NT2/D1 (cell line): ENCODE measurements at regions not wholly inside any gene's neighbourhood (a gene's known extent, or its start where the extent isn't known, plus 50 kb on each side); places are given as distances from the start of the nearest gene placed in this dataset.

Experiments used
- DNase-seq: peaks from one replicate; pipeline ENCODE4 v3.0.0-alpha.2; 2011; ENCODE audit warnings: low read depth, low spot score
- H3K27me3 ChIP-seq: 2 replicates; pipeline ENCODE4 v1.6.0; 2011; ENCODE audit warnings: mild to moderate bottlenecking; ENCODE audit not compliant: insufficient read length, insufficient read depth
- H3K36me3 ChIP-seq: 2 replicates; pipeline ENCODE4 v1.6.1; 2011; ENCODE audit warnings: mild to moderate bottlenecking, low read length, mixed read lengths; ENCODE audit not compliant: insufficient read depth, insufficient read length
- H3K4me1 ChIP-seq: 2 replicates; pipeline ENCODE4 v1.5.1; 2011; ENCODE audit not compliant: insufficient read depth, insufficient read length
- H3K4me3 ChIP-seq: 2 replicates; pipeline ENCODE4 v1.5.1; 2011; ENCODE audit warnings: low read depth; ENCODE audit not compliant: insufficient read length
- H3K9ac ChIP-seq: 2 replicates; pipeline ENCODE4 v1.6.0; 2011; ENCODE audit warnings: low read depth; ENCODE audit not compliant: insufficient read length
- H3K9me3 ChIP-seq: 2 replicates; pipeline ENCODE4 v1.5.1; 2011; ENCODE audit warnings: mild to moderate bottlenecking, low read length; ENCODE audit not compliant: insufficient read depth
- SUZ12 ChIP-seq: IDR thresholded peaks from 2 replicates; pipeline ENCODE4 v1.6.1; 2011; ENCODE audit not compliant: insufficient read length, insufficient read depth; ENCODE audit errors: extremely low read depth
- YY1 ChIP-seq: IDR thresholded peaks from 2 replicates; pipeline ENCODE4 v1.6.1; 2011; ENCODE audit not compliant: insufficient read length, insufficient read depth
- ZNF274 ChIP-seq: IDR thresholded peaks from 2 replicates; pipeline ENCODE4 v1.6.1; 2011; ENCODE audit warnings: mild to moderate bottlenecking, low read depth, low read length

DNA sequence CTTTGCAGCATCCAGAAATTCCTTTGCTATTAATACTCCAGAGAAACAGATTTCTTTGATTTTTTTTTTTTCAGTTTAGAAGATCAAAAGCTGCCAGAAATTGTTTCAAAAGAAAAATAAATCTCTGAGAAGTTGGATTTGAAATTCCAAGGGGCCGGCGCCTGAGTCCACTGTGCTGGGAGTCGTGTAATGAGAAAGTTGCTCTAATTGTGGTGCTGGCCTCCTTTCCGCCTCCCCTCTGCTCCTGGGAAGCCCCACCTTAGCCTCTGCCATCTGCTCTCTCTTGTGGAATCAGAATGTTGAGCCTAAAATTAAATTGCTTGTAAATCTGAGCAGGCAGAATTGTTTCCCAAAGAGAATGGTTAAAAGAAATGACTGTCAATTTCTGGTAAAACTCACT is 93.3 kb downstream of the EMX2 start:
- Histone ChIP-seq H3K9me3 (no peaks in the 10 kb centered on the region; the same call in 1 of the 2 replicates), H3K9ac (no peak overlapping the region), H3K36me3 (no peaks in the 10 kb centered on the region), H3K4me3 (no peak overlapping the region), H3K27me3 (no peaks in the 10 kb centered on the region), H3K4me1 (no peaks in the 10 kb centered on the region)
- no peak for DNase-seq
- TF ChIP-seq YY1: no peak
- no peak for TF ChIP-seq ZNF274
- TF ChIP-seq SUZ12: no peak

- no peaks in the 10 kb centered on the region for H3K27me3 ChIP-seq
- TF ChIP-seq ZNF274 (no peak), YY1 (no peak), SUZ12 (no peak)
- DNase-seq: no peak
These were observed 95.7 kb downstream of the EMX2 start for GRCh38 chr10:117638200-117638599.

GRCh38 chr10:117638664-117639200 is 96.2 kb downstream of the EMX2 start:
- H3K9ac ChIP-seq: no peak overlapping the region

More at GRCh38 chr10:117638200-117638599, 95.7 kb downstream of the EMX2 start:
- Histone ChIP-seq H3K36me3 (no peaks in the 10 kb centered on the region), H3K4me1 (no peaks in the 10 kb centered on the region), H3K4me3 (no peak overlapping the region), H3K9me3 (no peaks in the 10 kb centered on the region; the same call in 1 of the 2 replicates), H3K9ac (no peak overlapping the region)

GRCh38 chr10:117640406-117640805 is 97.9 kb downstream of the EMX2 start:
- no peaks in the 10 kb centered on the region for H3K4me1 ChIP-seq
- H3K9ac ChIP-seq: no peak overlapping the region
- no peak overlapping the region for H3K4me3 ChIP-seq
- H3K36me3 ChIP-seq: no peaks in the 10 kb centered on the region
- no peak for TF ChIP-seq SUZ12
- no peak for TF ChIP-seq ZNF274
- TF ChIP-seq YY1: no peak
- no peak for DNase-seq
- no peaks in the 10 kb centered on the region for H3K27me3 ChIP-seq
- no peaks in the 10 kb centered on the region; the same call in 1 of the 2 replicates for H3K9me3 ChIP-seq

More at GRCh38 chr10:117638664-117639200, 96.2 kb downstream of the EMX2 start:
- Histone ChIP-seq H3K4me1 (no peaks in the 10 kb centered on the region), H3K27me3 (no peaks in the 10 kb centered on the region), H3K36me3 (no peaks in the 10 kb centered on the region), H3K9me3 (no peaks in the 10 kb centered on the region; the same call in 1 of the 2 replicates), H3K4me3 (no peak overlapping the region)
- DNase-seq: no peak
- TF ChIP-seq SUZ12: no peak
- no peak for TF ChIP-seq ZNF274
- TF ChIP-seq YY1: no peak

- DNase-seq: no peak
- no peaks in the 10 kb centered on the region for H3K4me1 ChIP-seq
- 0 out of 2 replicates have a peak, but pooled peaks cover 9% of the 10 kb centered on the region for H3K9me3 ChIP-seq
- H3K27me3 ChIP-seq: no peaks in the 10 kb centered on the region
- TF ChIP-seq ZNF274 (no peak), SUZ12 (no peak), YY1 (no peak)
- H3K36me3 ChIP-seq: no peaks in the 10 kb centered on the region
- no peak overlapping the region for H3K4me3 ChIP-seq
- H3K9ac ChIP-seq: no peak overlapping the region
These were observed 104.2 kb downstream of the EMX2 start for GRCh38 chr10:117646718-117647117.

DNA sequence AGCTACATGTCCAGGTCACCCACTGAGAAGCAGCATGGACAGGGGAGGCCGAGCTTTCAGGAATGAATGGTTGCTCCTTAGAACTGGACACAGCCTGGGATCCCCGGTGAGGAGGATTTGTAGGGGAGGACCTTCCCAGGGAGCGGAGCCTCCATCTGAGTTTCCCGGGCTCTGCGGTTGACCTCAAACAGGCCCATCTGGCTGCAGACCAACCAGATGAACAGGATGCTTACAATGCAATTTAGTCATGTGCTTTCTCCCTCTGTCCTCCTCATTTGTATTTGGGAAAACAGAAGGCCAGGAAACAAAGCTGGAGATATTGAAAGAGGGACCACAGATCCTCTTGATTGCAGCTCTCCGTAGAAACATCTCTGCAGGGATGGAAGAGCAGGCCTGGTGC is 104.8 kb downstream of the EMX2 start:
- Histone ChIP-seq H3K36me3 (no peaks in the 10 kb centered on the region), H3K9ac (no peak overlapping the region), H3K4me3 (no peak overlapping the region), H3K4me1 (no peaks in the 10 kb centered on the region), H3K9me3 (0 out of 2 replicates have a peak, but pooled peaks cover 9% of the 10 kb centered on the region), H3K27me3 (no peaks in the 10 kb centered on the region)
- no peak for DNase-seq
- TF ChIP-seq SUZ12: no peak
- no peak for TF ChIP-seq ZNF274
- no peak for TF ChIP-seq YY1

DNA sequence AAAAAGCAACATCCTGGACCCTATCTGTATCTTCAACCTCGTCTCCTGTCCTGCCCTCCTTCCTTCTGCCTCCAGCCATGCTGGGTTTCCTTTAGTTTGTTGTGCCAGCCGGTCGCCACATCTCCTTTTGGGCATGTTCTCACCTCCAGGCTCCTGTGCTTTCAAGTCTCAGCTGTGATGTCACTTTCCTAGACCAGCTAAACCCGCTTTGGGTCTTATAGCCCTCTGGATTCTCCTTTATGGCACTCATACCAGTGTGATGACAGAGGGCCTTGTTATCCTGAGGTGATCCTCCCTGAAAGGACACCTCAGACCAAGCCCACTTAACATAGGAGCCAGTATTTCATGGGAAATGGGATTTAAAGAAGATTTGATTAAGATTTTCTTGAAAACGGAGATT is 108.6 kb downstream of the EMX2 start:
- no peak for DNase-seq
- no peak overlapping the region for H3K4me3 ChIP-seq
- H3K4me1 ChIP-seq: no peaks in the 10 kb centered on the region
- no peak for TF ChIP-seq ZNF274
- no peak for TF ChIP-seq YY1
- no peak for TF ChIP-seq SUZ12
- peaks cover 30% of the 10 kb centered on the region for H3K9me3 ChIP-seq
- no peak overlapping the region for H3K9ac ChIP-seq
- no peaks in the 10 kb centered on the region for H3K36me3 ChIP-seq
- H3K27me3 ChIP-seq: no peaks in the 10 kb centered on the region
